Stomach (tissue), 4 donors: ENCODE measurements at regions not wholly inside any gene's neighbourhood (a gene's known extent, or its start where the extent isn't known, plus 50 kb on each side); places are given as distances from the start of the nearest gene placed in this dataset.

Experiments used
- CTCF ChIP-seq, 7 experiments: fragments of 450-650 bp in 4 of 7; fragments of 200-600 bp in 3 of 7; sonication (generic) in 3 of 7; IDR thresholded peaks; one replicate each; pipeline ENCODE4 v1.5.1; 2016 to 2019; ENCODE audit warnings: antibody characterized with exemption in 7 of 7, control low read depth in 2 of 7, mild to moderate bottlenecking in 1 of 7
- POLR2AphosphoS5 ChIP-seq, 3 donors: sonication (generic); formaldehyde crosslinking; IDR thresholded peaks; one replicate each; pipeline ENCODE4 v1.6.1; 2016; ENCODE audit warnings: antibody characterized with exemption in 3 of 3

GRCh38 chr12:108438667-108439066, 76.4 kb upstream of the FICD start:
- TF ChIP-seq CTCF (IDR thresholded peaks at IDR 0.05) (no peak), POLR2AphosphoS5 (IDR thresholded peaks at IDR 0.05) (no peak)
